CD4-positive, alpha-beta memory T cell (primary cell): ENCODE measurements at regions not wholly inside any gene's neighbourhood (a gene's known extent, or its start where the extent isn't known, plus 50 kb on each side); places are given as distances from the start of the nearest gene placed in this dataset.

Experiments used
- CTCF ChIA-PET: fragments of 350-600 bp; sonication (Branson Sonifier 250); formaldehyde crosslinking; loops from one replicate; lab custom pipeline; 2021; ENCODE audit warnings: inconsistent platforms; ENCODE audit not compliant: partially characterized antibody; lab: Charles Lee
- POLR2A ChIA-PET: fragments of 350-600 bp; sonication (Branson Sonifier 250); formaldehyde crosslinking; loops from one replicate; lab custom pipeline; 2021; ENCODE audit not compliant: partially characterized antibody; lab: Charles Lee
- DNase-seq, 5 donors: peaks; one replicate each; pipeline versions ENCODE4 v3.0.0 to v3.0.0-alpha.2; 2020 to 2022; ENCODE audit warnings: mixed read lengths in 1 of 5
- H3K27ac ChIP-seq: one replicate; pipeline ENCODE4 v1.7.0; 2013; ENCODE audit warnings: low read depth, low read length
- H3K27me3 ChIP-seq: 2 replicates; pipeline ENCODE4 v1.7.0; 2013; ENCODE audit warnings: mild to moderate bottlenecking, low read length, moderate library complexity; ENCODE audit not compliant: insufficient read depth
- H3K36me3 ChIP-seq: 2 replicates; pipeline ENCODE4 v1.7.0; 2013; ENCODE audit warnings: mild to moderate bottlenecking, low read length, moderate library complexity; ENCODE audit not compliant: insufficient read depth
- H3K4me1 ChIP-seq: 2 replicates; pipeline ENCODE4 v1.7.0; 2013; ENCODE audit warnings: mild to moderate bottlenecking, low read length, moderate library complexity; ENCODE audit not compliant: insufficient read depth
- H3K4me3 ChIP-seq, 2 donors: one replicate each; pipeline ENCODE4 v1.7.0; 2013; ENCODE audit warnings: low read length in 2 of 2, mild to moderate bottlenecking in 1 of 2
- H3K9me3 ChIP-seq, 2 donors: one replicate each; pipeline ENCODE4 v1.7.0; 2013; ENCODE audit warnings: low read length in 2 of 2, control low read depth in 1 of 2; ENCODE audit not compliant: control insufficient read depth in 1 of 2
- H3K27ac Mint-ChIP-seq, 7 donors: one replicate each; pipeline ENCODE4 v1.8.0; 2020 to 2021; ENCODE audit warnings: mixed read lengths in 7 of 7, mild to moderate bottlenecking in 6 of 7, inconsistent platforms in 3 of 7, moderate library complexity in 3 of 7
- H3K27me3 Mint-ChIP-seq, 2 donors: one replicate each; pipeline ENCODE4 v1.8.0; 2020 to 2021; ENCODE audit warnings: mixed read lengths in 2 of 2
- H3K36me3 Mint-ChIP-seq, 2 donors: one replicate each; pipeline ENCODE4 v1.8.0; 2020 to 2021; ENCODE audit warnings: mixed read lengths in 2 of 2, inconsistent platforms in 1 of 2, mild to moderate bottlenecking in 1 of 2
- H3K4me1 Mint-ChIP-seq, 4 donors: one replicate each; pipeline ENCODE4 v1.8.0; 2020 to 2021; ENCODE audit warnings: mixed read lengths in 4 of 4, mild to moderate bottlenecking in 1 of 4
- H3K4me3 Mint-ChIP-seq, 8 donors: one replicate each; pipeline ENCODE4 v1.8.0; 2020 to 2021; ENCODE audit warnings: mixed read lengths in 8 of 8, mild to moderate bottlenecking in 7 of 8, moderate library complexity in 6 of 8, inconsistent platforms in 3 of 8
- H3K9me3 Mint-ChIP-seq, 8 donors: one replicate each; pipeline ENCODE4 v1.8.0; 2020 to 2021; ENCODE audit warnings: mixed read lengths in 8 of 8, mild to moderate bottlenecking in 5 of 8, inconsistent platforms in 3 of 8, moderate library complexity in 1 of 8
- intact Hi-C: fragments of 100-400 bp; cut with micrococcal nuclease; formaldehyde crosslinking; loops from one replicate; pipeline ENCODE4 v1.15.1; 2023

- H3K4me3 ChIP-seq, result no peak overlapping the region
- Mint-ChIP-seq H3K27ac (no peak overlapping the region), H3K27me3 (no peaks in the 10 kb centered on the region), H3K4me3 (no peak overlapping the region), H3K4me1 (no peaks in the 10 kb centered on the region), H3K36me3 (no peaks in the 10 kb centered on the region), H3K9me3 (peaks cover 0 to 8% (median 2%) of the 10 kb centered on the region in 8 donors)
- no peaks in the 10 kb centered on the region for H3K27me3 ChIP-seq
- intact Hi-C loops, result no loop called here
- no peak overlapping the region for H3K27ac ChIP-seq
- no peak for DNase-seq
- no peaks in the 10 kb centered on the region for H3K36me3 ChIP-seq
- no peaks in the 10 kb centered on the region for H3K9me3 ChIP-seq
- CTCF ChIA-PET, result no interaction called here
- H3K4me1 ChIP-seq, result no peaks in the 10 kb centered on the region
- POLR2A ChIA-PET, result no interaction called here
Measured at GRCh38 chr12:115572440-115572839, 705.1 kb downstream of the MED13L start.

GRCh38 chr12:115571446-115571845, 706.0 kb downstream of the MED13L start:
- CTCF ChIA-PET, result no interaction called here
- no peak overlapping the region for H3K27ac ChIP-seq
- H3K36me3 Mint-ChIP-seq, result no peaks in the 10 kb centered on the region
- no peak for DNase-seq
- H3K9me3 ChIP-seq, result no peaks in the 10 kb centered on the region
- POLR2A ChIA-PET, result no interaction called here
- no peak overlapping the region for H3K4me3 ChIP-seq
- no peak overlapping the region for H3K27ac Mint-ChIP-seq
- H3K4me3 Mint-ChIP-seq, result no peak overlapping the region
- no peaks in the 10 kb centered on the region for H3K27me3 ChIP-seq
- H3K4me1 Mint-ChIP-seq, result no peaks in the 10 kb centered on the region
- no peaks in the 10 kb centered on the region for H3K36me3 ChIP-seq
- intact Hi-C loops, result no loop called here
- H3K27me3 Mint-ChIP-seq, result no peaks in the 10 kb centered on the region
- H3K9me3 Mint-ChIP-seq, result peaks cover 0 to 7% (median 3%) of the 10 kb centered on the region in 8 donors
- H3K4me1 ChIP-seq, result no peaks in the 10 kb centered on the region

GRCh38 chr12:115571027-115571426, 706.5 kb downstream of the MED13L start:
- Histone ChIP-seq H3K27me3 (no peaks in the 10 kb centered on the region), H3K27ac (no peak overlapping the region), H3K4me3 (no peak overlapping the region), H3K9me3 (no peaks in the 10 kb centered on the region), H3K4me1 (no peaks in the 10 kb centered on the region), H3K36me3 (no peaks in the 10 kb centered on the region)
- no peak overlapping the region for H3K27ac Mint-ChIP-seq
- ChIA-PET CTCF (no interaction called here), POLR2A (no interaction called here)
- no peak for DNase-seq
- no peaks in the 10 kb centered on the region for H3K27me3 Mint-ChIP-seq
- no peaks in the 10 kb centered on the region for H3K4me1 Mint-ChIP-seq
- H3K9me3 Mint-ChIP-seq, result peaks cover 0 to 5% (median 2%) of the 10 kb centered on the region in 8 donors
- no peak overlapping the region for H3K4me3 Mint-ChIP-seq
- H3K36me3 Mint-ChIP-seq, result no peaks in the 10 kb centered on the region
- intact Hi-C loops, result no loop called here

- no peak overlapping the region for H3K4me3 ChIP-seq
- DNase-seq, result no peak
- H3K27me3 ChIP-seq, result no peaks in the 10 kb centered on the region
- ChIA-PET CTCF (no interaction called here), POLR2A (no interaction called here)
- no peaks in the 10 kb centered on the region for H3K9me3 ChIP-seq
- no peaks in the 10 kb centered on the region for H3K36me3 Mint-ChIP-seq
- peaks cover 0 to 5% (median 2%) of the 10 kb centered on the region in 8 donors for H3K9me3 Mint-ChIP-seq
- no peaks in the 10 kb centered on the region for H3K4me1 Mint-ChIP-seq
- no peaks in the 10 kb centered on the region for H3K36me3 ChIP-seq
- peak overlapping the region in 1 of 7 donors; percentile 33 for H3K27ac Mint-ChIP-seq
- no peak overlapping the region for H3K4me3 Mint-ChIP-seq
- H3K27me3 Mint-ChIP-seq, result no peaks in the 10 kb centered on the region
- no peak overlapping the region for H3K27ac ChIP-seq
- intact Hi-C loops, result no loop called here
- no peaks in the 10 kb centered on the region for H3K4me1 ChIP-seq
Measured at GRCh38 chr12:115570069-115570777, 707.3 kb downstream of the MED13L start.

GRCh38 chr12:115569345-115570068, 708.0 kb downstream of the MED13L start:
- peaks cover 0 to 8% (median 2%) of the 10 kb centered on the region in 8 donors for H3K9me3 Mint-ChIP-seq
- no peak overlapping the region for H3K27ac Mint-ChIP-seq
- no peaks in the 10 kb centered on the region for H3K36me3 Mint-ChIP-seq
- H3K36me3 ChIP-seq, result no peaks in the 10 kb centered on the region
- H3K27me3 Mint-ChIP-seq, result no peaks in the 10 kb centered on the region
- no peaks in the 10 kb centered on the region for H3K4me1 Mint-ChIP-seq
- no peak overlapping the region for H3K27ac ChIP-seq
- intact Hi-C loops, result no loop called here
- DNase-seq, result no peak
- H3K27me3 ChIP-seq, result no peaks in the 10 kb centered on the region
- POLR2A ChIA-PET, result no interaction called here
- CTCF ChIA-PET, result no interaction called here
- no peak overlapping the region for H3K4me3 Mint-ChIP-seq
- no peaks in the 10 kb centered on the region for H3K4me1 ChIP-seq
- H3K9me3 ChIP-seq, result no peaks in the 10 kb centered on the region
- H3K4me3 ChIP-seq, result no peak overlapping the region

- intact Hi-C loops, result no loop called here
- H3K4me1 Mint-ChIP-seq, result no peaks in the 10 kb centered on the region
- Histone ChIP-seq H3K27ac (no peak overlapping the region), H3K4me1 (no peaks in the 10 kb centered on the region), H3K4me3 (no peak overlapping the region), H3K27me3 (no peaks in the 10 kb centered on the region), H3K36me3 (no peaks in the 10 kb centered on the region), H3K9me3 (no peaks in the 10 kb centered on the region)
- ChIA-PET CTCF (no interaction called here), POLR2A (no interaction called here)
- no peak overlapping the region for H3K27ac Mint-ChIP-seq
- H3K9me3 Mint-ChIP-seq, result peaks cover 0 to 6% (median 1%) of the 10 kb centered on the region in 8 donors
- DNase-seq, result no peak
- H3K4me3 Mint-ChIP-seq, result peak overlapping the region in 1 of 8 donors; percentile 6
- H3K27me3 Mint-ChIP-seq, result no peaks in the 10 kb centered on the region
- no peaks in the 10 kb centered on the region for H3K36me3 Mint-ChIP-seq
Measured at GRCh38 chr12:115558281-115558680, 719.2 kb downstream of the MED13L start.

- H3K4me3 ChIP-seq, result no peak overlapping the region
- intact Hi-C loops, result no loop called here
- Mint-ChIP-seq H3K4me3 (no peak overlapping the region), H3K27me3 (no peaks in the 10 kb centered on the region), H3K27ac (no peak overlapping the region), H3K36me3 (no peaks in the 10 kb centered on the region), H3K4me1 (no peaks in the 10 kb centered on the region), H3K9me3 (peaks cover 0 to 5% (median 2%) of the 10 kb centered on the region in 8 donors)
- H3K27me3 ChIP-seq, result no peaks in the 10 kb centered on the region
- ChIA-PET POLR2A (no interaction called here), CTCF (no interaction called here)
- H3K27ac ChIP-seq, result no peak overlapping the region
- no peaks in the 10 kb centered on the region for H3K36me3 ChIP-seq
- H3K4me1 ChIP-seq, result no peaks in the 10 kb centered on the region
- DNase-seq, result no peak
- no peaks in the 10 kb centered on the region for H3K9me3 ChIP-seq
Measured at GRCh38 chr12:115553622-115554021, 723.9 kb downstream of the MED13L start.
